Activated CD8-positive, alpha-beta T cell treated with anti-CD3 and anti-CD28 coated beads for 36 hours (primary cell): ENCODE measurements at regions not wholly inside any gene's neighbourhood (a gene's known extent, or its start where the extent isn't known, plus 50 kb on each side); places are given as distances from the start of the nearest gene placed in this dataset.

Experiments used
- ATAC-seq: fragments of 200-7000 bp; cut with Tn5 transposase; one replicate; pipeline ENCODE4 v1.10.0; 2021; ENCODE audit warnings: mild to moderate bottlenecking, moderate library complexity
- CTCF ChIA-PET: fragments of 350-600 bp; sonication (Branson Sonifier 250); formaldehyde crosslinking; loops from one replicate; lab custom pipeline; 2021; ENCODE audit warnings: antibody characterized with exemption; lab: Charles Lee
- POLR2A ChIA-PET: fragments of 350-600 bp; sonication (Branson Sonifier 250); formaldehyde crosslinking; loops from one replicate; lab custom pipeline; 2021; ENCODE audit warnings: antibody characterized with exemption; lab: Charles Lee
- DNase-seq: peaks from one replicate; pipeline ENCODE4 v3.0.0-alpha.2; 2020
- H3K27ac Mint-ChIP-seq: one replicate; pipeline ENCODE4 v1.8.0; 2021; ENCODE audit warnings: mild to moderate bottlenecking, mixed read lengths
- H3K27me3 Mint-ChIP-seq: one replicate; pipeline ENCODE4 v1.8.0; 2021; ENCODE audit warnings: mixed read lengths
- H3K36me3 Mint-ChIP-seq: one replicate; pipeline ENCODE4 v1.8.0; 2021; ENCODE audit warnings: low read depth, mixed read lengths
- H3K4me1 Mint-ChIP-seq: one replicate; pipeline ENCODE4 v1.8.0; 2021; ENCODE audit warnings: low read depth, mixed read lengths
- H3K4me3 Mint-ChIP-seq: one replicate; pipeline ENCODE4 v1.8.0; 2021; ENCODE audit warnings: mild to moderate bottlenecking, moderate library complexity, mixed read lengths
- H3K9me3 Mint-ChIP-seq: one replicate; pipeline ENCODE4 v1.8.0; 2021; ENCODE audit warnings: mixed read lengths
- intact Hi-C: fragments of 100-400 bp; cut with micrococcal nuclease; formaldehyde crosslinking; loops from one replicate; pipeline ENCODE4 v1.10.0; 2022
- TF ChIP-seq, protein P1 (sequence below): fragments of 200-600 bp; IDR thresholded peaks from one replicate; pipeline ENCODE4 v1.8.0; 2022; ENCODE audit warnings: antibody characterized with exemption, mild to moderate bottlenecking

DNA sequence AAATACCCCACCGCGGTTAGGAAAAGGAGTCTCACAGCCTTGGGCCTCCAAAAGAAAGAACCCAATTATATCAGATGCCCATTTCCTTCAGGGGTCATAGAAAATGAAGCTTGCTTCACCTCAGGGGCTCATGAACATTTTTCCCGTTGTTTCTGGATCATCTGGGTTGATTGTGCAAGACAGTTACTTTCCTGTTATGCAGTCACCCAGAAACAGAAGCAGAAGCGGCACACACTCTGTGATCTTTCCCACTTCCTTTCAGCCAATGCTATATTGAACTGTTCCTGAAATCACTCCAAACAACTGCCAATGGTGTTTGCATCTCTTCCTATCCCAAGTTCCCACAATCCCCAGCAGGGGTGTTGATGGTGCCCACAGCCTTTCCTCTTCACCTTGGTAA is 295.6 kb upstream of the RASGRP1 start:
- peaks cover 10% of the 10 kb centered on the region for H3K27me3 Mint-ChIP-seq
- no peaks in the 10 kb centered on the region for H3K36me3 Mint-ChIP-seq
- DNase-seq (no peak), ATAC-seq (no peak)
- ChIA-PET POLR2A (no interaction called here), CTCF (no interaction called here)
- H3K4me3 Mint-ChIP-seq = no peak overlapping the region
- H3K4me1 Mint-ChIP-seq = no peaks in the 10 kb centered on the region
- H3K27ac Mint-ChIP-seq = no peak overlapping the region
- intact Hi-C loops = no loop called here
- no peaks in the 10 kb centered on the region for H3K9me3 Mint-ChIP-seq
- TF ChIP-seq, protein P1, sequence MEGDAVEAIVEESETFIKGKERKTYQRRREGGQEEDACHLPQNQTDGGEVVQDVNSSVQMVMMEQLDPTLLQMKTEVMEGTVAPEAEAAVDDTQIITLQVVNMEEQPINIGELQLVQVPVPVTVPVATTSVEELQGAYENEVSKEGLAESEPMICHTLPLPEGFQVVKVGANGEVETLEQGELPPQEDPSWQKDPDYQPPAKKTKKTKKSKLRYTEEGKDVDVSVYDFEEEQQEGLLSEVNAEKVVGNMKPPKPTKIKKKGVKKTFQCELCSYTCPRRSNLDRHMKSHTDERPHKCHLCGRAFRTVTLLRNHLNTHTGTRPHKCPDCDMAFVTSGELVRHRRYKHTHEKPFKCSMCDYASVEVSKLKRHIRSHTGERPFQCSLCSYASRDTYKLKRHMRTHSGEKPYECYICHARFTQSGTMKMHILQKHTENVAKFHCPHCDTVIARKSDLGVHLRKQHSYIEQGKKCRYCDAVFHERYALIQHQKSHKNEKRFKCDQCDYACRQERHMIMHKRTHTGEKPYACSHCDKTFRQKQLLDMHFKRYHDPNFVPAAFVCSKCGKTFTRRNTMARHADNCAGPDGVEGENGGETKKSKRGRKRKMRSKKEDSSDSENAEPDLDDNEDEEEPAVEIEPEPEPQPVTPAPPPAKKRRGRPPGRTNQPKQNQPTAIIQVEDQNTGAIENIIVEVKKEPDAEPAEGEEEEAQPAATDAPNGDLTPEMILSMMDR = no peak

DNA sequence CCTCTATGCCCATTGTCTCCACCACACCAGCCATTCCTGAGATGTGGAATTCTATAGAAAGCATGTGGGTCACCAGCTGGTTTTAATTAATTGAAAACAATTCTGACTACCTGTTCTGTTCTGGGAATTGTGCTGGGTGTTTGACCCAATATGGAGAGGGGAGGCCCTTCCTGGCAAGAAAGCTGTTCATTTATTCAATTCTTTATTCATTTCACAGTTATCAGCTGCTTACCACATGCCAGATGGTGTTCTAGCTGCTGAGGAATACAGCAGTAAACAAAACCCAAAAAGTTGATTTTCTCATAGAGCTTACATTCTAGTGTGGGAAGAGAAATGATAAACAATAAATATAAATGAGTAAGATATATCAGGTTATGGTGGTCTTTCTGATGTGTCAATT is 296.1 kb upstream of the RASGRP1 start:
- DNase-seq = no peak
- Mint-ChIP-seq H3K4me3 (no peak overlapping the region), H3K4me1 (no peaks in the 10 kb centered on the region), H3K27ac (no peak overlapping the region), H3K9me3 (no peaks in the 10 kb centered on the region), H3K27me3 (peaks cover 9% of the 10 kb centered on the region), H3K36me3 (no peaks in the 10 kb centered on the region)
- intact Hi-C loops = no loop called here
- no peak for ATAC-seq
- TF ChIP-seq, protein P1 = no peak
- ChIA-PET CTCF (no interaction called here), POLR2A (no interaction called here)

DNA sequence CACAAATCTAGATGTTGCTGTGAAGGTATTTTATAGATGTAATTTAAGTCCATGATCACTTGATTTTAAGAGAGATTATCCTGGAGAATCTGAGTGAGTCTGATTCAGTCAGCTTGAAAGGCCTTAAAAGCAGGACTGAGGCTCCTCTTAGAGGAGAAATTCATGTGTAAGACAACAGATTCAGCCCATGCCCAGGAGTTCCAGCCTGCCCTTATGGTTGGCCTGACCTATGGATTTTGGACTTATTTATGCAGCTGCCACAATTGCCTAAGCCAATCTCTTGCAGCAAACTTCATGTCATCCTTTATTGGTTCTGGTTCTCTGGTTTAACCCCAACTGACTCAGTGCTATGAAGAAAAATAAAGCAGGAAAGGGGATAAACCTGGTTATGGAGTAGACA is 296.5 kb upstream of the RASGRP1 start:
- DNase-seq = no peak
- Mint-ChIP-seq H3K9me3 (no peaks in the 10 kb centered on the region), H3K4me1 (no peaks in the 10 kb centered on the region), H3K27me3 (peaks cover 11% of the 10 kb centered on the region), H3K27ac (no peak overlapping the region), H3K4me3 (no peak overlapping the region), H3K36me3 (no peaks in the 10 kb centered on the region)
- ATAC-seq = no peak
- CTCF ChIA-PET = no interaction called here
- intact Hi-C loops = no loop called here
- POLR2A ChIA-PET = no interaction called here
- TF ChIP-seq, protein P1 = no peak

DNA sequence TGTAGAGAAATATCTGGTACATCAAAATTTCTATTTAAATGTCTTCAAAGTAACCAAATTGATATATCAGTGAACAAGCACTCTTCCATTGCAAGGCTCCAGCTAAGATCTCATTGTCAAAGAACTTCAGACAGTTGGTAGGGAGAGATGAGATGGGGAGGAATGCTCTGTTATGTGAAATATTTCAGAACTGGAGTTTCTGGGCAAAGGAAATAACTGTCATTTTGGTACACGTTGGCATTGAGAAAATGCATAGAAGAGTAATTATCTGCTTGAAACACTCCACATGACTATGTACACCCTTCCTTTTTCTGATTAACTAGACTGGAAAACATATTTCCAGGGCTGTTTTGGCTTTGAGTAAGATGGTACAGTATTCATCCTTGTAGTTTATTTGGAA is 297.5 kb upstream of the RASGRP1 start:
- Mint-ChIP-seq H3K4me1 (no peaks in the 10 kb centered on the region), H3K9me3 (no peaks in the 10 kb centered on the region), H3K27me3 (peaks cover 9% of the 10 kb centered on the region), H3K36me3 (no peaks in the 10 kb centered on the region), H3K4me3 (no peak overlapping the region), H3K27ac (no peak overlapping the region)
- POLR2A ChIA-PET = no interaction called here
- no peak for ATAC-seq
- CTCF ChIA-PET = interaction anchor here (1.1 kb wide), 1 partner anchor 421 kb away, joined by 3 read pairs; no protein-coding TSS in a partner anchor
- intact Hi-C loops = no loop called here
- TF ChIP-seq, protein P1 = no peak
- DNase-seq = no peak

DNA sequence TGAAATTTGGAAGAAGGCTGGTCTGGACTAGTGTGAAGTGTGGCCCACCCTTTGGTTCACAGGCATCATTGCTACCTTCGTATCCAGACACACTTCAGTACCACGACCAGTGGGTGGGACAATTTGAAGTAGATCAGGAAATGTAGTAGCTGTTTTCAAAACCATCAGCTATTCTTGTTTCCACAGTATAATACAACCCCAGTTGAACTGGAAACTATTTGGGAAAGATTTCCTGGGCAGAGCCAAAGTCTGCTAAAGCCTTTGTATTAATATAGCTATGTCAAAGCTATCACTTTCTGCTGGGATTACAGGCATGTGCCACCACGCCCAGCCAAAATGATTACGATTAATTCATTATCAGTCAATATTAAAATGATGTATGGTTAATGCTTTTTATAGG is 298.8 kb upstream of the RASGRP1 start:
- Mint-ChIP-seq H3K27ac (no peak overlapping the region), H3K4me1 (no peaks in the 10 kb centered on the region), H3K9me3 (no peaks in the 10 kb centered on the region), H3K27me3 (peaks cover 9% of the 10 kb centered on the region), H3K4me3 (no peak overlapping the region), H3K36me3 (no peaks in the 10 kb centered on the region)
- DNase-seq (no peak), ATAC-seq (no peak)
- intact Hi-C loops = no loop called here
- POLR2A ChIA-PET = no interaction called here
- TF ChIP-seq, protein P1 = no peak
- CTCF ChIA-PET = interaction anchor here (1.1 to 2.0 kb wide), 4 partner anchors 12 to 423 kb away, joined by 3 to 6 read pairs (median 6); no protein-coding TSS in a partner anchor
